ENCODE measurements at regions not wholly inside any gene's neighbourhood (a gene's known extent, or its start where the extent isn't known, plus 50 kb on each side); places are given as distances from the start of the nearest gene placed in this dataset.

- intact Hi-C loops (cut with DNase I; ENCODE audit: low total_unique reads): no loop called here
- no peak overlapping the region for H3K27ac ChIP-seq
- no peaks in the 10 kb centered on the region for H3K27me3 ChIP-seq
- DNase-seq: no peak
- 89 to 92% methylated on average over 1 of the region's 1 CpG for WGBS, 2 donors
- no peak overlapping the region for H3K4me3 ChIP-seq
- TF ChIP-seq CTCF (IDR thresholded peaks at IDR 0.05) (no peak), POLR2A (IDR thresholded peaks at IDR 0.05) (no peak)
- H3K9me3 ChIP-seq: no peaks in the 10 kb centered on the region
- H3K4me1 ChIP-seq: peaks cover 6% of the 10 kb centered on the region
- no peaks in the 10 kb centered on the region for H3K36me3 ChIP-seq (ENCODE audit: low read depth, missing control alignments)
These were observed 730.5 kb downstream of the INHBA start for GRCh38 chr7:40972426-40972825.

- no peaks in the 10 kb centered on the region for H3K9me3 ChIP-seq
- no peaks in the 10 kb centered on the region for H3K36me3 ChIP-seq (ENCODE audit: low read depth, missing control alignments)
- H3K4me1 ChIP-seq: peaks cover 6% of the 10 kb centered on the region
- intact Hi-C loops (cut with DNase I; ENCODE audit: low total_unique reads): no loop called here
- DNase-seq: no peak
- H3K27me3 ChIP-seq: no peaks in the 10 kb centered on the region
- no peak overlapping the region for H3K27ac ChIP-seq
- 56 to 67% methylated on average over 1 of the region's 1 CpG for WGBS, 2 donors
- TF ChIP-seq CTCF (IDR thresholded peaks at IDR 0.05) (no peak), POLR2A (IDR thresholded peaks at IDR 0.05) (no peak)
- H3K4me3 ChIP-seq: no peak overlapping the region
These were observed 733.2 kb downstream of the INHBA start for GRCh38 chr7:40969641-40970040.

- Histone ChIP-seq H3K4me3 (no peak overlapping the region), H3K27ac (no peak overlapping the region), H3K4me1 (peaks cover 6% of the 10 kb centered on the region), H3K27me3 (no peaks in the 10 kb centered on the region), H3K9me3 (no peaks in the 10 kb centered on the region), H3K36me3 (ENCODE audit: low read depth, missing control alignments) (no peaks in the 10 kb centered on the region)
- no peak for DNase-seq
- intact Hi-C loops (cut with DNase I; ENCODE audit: low total_unique reads): no loop called here
- 90% methylated on average over 2 of the region's 2 CpGs for WGBS, 2 donors
- TF ChIP-seq CTCF (IDR thresholded peaks at IDR 0.05): no peak
- TF ChIP-seq POLR2A (IDR thresholded peaks at IDR 0.05): no peak
These were observed 736.2 kb downstream of the INHBA start for GRCh38 chr7:40966693-40967092.

GRCh38 chr7:40965774-40966173 lies 737.1 kb downstream of the INHBA start:
- Histone ChIP-seq H3K27ac (no peak overlapping the region), H3K4me3 (no peak overlapping the region), H3K9me3 (no peaks in the 10 kb centered on the region), H3K27me3 (no peaks in the 10 kb centered on the region), H3K36me3 (ENCODE audit: low read depth, missing control alignments) (no peaks in the 10 kb centered on the region), H3K4me1 (peaks cover 6% of the 10 kb centered on the region)
- TF ChIP-seq POLR2A (IDR thresholded peaks at IDR 0.05) (no peak), CTCF (IDR thresholded peaks at IDR 0.05) (no peak)
- intact Hi-C loops (cut with DNase I; ENCODE audit: low total_unique reads): no loop called here
- 94% methylated on average over 1 of the region's 1 CpG for WGBS, 2 donors
- DNase-seq: no peak

- 25 to 92% methylated on average over 1 of the region's 1 CpG for WGBS, 2 donors
- Histone ChIP-seq H3K9me3 (no peaks in the 10 kb centered on the region), H3K4me3 (no peak overlapping the region), H3K4me1 (peaks cover 6% of the 10 kb centered on the region), H3K27ac (no peak overlapping the region), H3K27me3 (no peaks in the 10 kb centered on the region), H3K36me3 (ENCODE audit: low read depth, missing control alignments) (no peaks in the 10 kb centered on the region)
- TF ChIP-seq CTCF (IDR thresholded peaks at IDR 0.05): no peak
- TF ChIP-seq POLR2A (IDR thresholded peaks at IDR 0.05): no peak
- intact Hi-C loops (cut with DNase I; ENCODE audit: low total_unique reads): no loop called here
- DNase-seq: no peak
These were observed 737.9 kb downstream of the INHBA start for GRCh38 chr7:40965016-40965415.
